ENCODE measurements at regions not wholly inside any gene's neighbourhood (a gene's known extent, or its start where the extent isn't known, plus 50 kb on each side); places are given as distances from the start of the nearest gene placed in this dataset.

DNA sequence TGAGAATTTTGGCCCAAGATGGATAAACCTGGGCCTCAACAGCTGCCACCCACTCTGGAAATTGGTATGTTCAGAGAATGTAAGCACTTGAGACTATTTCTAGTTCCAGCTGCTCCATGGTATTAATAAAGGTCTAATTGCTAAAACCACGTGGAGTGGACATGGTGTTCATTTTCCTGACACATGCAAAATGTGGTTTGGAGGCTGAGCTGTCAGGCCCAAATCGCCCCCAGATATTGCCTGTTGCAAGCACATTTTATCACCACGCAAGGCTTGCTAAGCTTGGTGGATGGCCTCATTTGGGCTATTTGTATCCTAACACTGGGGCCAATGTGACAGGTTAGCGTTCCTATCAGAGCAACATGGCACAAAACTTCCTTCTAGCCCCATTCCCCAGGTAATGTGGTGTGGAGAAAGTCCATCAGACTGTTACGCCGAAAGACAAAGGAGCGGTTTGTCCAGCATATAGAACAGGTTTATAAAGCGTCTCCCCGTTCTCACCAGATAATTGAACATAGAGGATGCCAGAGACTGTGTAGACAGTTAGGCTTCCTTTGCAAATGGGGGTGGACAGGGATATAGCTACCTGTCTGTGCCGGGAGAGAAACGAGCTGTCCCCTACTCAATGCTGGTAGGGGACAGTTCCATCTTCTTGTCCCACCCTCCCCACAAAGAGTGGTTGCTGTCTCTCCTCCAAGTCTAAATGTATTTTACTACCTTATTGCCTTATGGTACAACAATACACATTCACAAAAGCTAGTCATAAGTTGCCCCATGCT, 78.0 kb upstream of the ANKRD1 start:
- no peak overlapping the region for H3K4me3 ChIP-seq (replicated peaks; ENCODE audit: insufficient read depth, low read length)
- H3K27me3 ChIP-seq (ENCODE audit: insufficient read depth, poor library complexity, severe bottlenecking): no peaks in the 10 kb centered on the region
- DNase-seq (ENCODE audit: low read depth in 1 of 2, low spot score in 1 of 2): no peak
- no peak for TF ChIP-seq POLR2AphosphoS5 (IDR thresholded peaks at IDR 0.05; ENCODE audit: low read depth)
- H3K27ac ChIP-seq (replicated peaks): no peak overlapping the region

GRCh38 chr10:90999512-91000172, 78.8 kb upstream of the ANKRD1 start:
- DNase-seq (ENCODE audit: low read depth in 1 of 2, low spot score in 1 of 2): no peak

GRCh38 chr10:91000470-91000869, 79.6 kb upstream of the ANKRD1 start:
- TF ChIP-seq SPI1 (IDR thresholded peaks at IDR 0.05; ENCODE audit: borderline replicate concordance, low read depth) (no peak), GABPA (IDR thresholded peaks at IDR 0.05; ENCODE audit: low read depth) (no peak), POLR2AphosphoS5 (IDR thresholded peaks at IDR 0.05; ENCODE audit: low read depth) (no peak)
- TF ChIP-seq, protein P1, sequence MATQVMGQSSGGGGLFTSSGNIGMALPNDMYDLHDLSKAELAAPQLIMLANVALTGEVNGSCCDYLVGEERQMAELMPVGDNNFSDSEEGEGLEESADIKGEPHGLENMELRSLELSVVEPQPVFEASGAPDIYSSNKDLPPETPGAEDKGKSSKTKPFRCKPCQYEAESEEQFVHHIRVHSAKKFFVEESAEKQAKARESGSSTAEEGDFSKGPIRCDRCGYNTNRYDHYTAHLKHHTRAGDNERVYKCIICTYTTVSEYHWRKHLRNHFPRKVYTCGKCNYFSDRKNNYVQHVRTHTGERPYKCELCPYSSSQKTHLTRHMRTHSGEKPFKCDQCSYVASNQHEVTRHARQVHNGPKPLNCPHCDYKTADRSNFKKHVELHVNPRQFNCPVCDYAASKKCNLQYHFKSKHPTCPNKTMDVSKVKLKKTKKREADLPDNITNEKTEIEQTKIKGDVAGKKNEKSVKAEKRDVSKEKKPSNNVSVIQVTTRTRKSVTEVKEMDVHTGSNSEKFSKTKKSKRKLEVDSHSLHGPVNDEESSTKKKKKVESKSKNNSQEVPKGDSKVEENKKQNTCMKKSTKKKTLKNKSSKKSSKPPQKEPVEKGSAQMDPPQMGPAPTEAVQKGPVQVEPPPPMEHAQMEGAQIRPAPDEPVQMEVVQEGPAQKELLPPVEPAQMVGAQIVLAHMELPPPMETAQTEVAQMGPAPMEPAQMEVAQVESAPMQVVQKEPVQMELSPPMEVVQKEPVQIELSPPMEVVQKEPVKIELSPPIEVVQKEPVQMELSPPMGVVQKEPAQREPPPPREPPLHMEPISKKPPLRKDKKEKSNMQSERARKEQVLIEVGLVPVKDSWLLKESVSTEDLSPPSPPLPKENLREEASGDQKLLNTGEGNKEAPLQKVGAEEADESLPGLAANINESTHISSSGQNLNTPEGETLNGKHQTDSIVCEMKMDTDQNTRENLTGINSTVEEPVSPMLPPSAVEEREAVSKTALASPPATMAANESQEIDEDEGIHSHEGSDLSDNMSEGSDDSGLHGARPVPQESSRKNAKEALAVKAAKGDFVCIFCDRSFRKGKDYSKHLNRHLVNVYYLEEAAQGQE (IDR thresholded peaks at IDR 0.05; ENCODE audit: insufficient replicate concordance, low read depth): no peak
- TF ChIP-seq, protein P2, sequence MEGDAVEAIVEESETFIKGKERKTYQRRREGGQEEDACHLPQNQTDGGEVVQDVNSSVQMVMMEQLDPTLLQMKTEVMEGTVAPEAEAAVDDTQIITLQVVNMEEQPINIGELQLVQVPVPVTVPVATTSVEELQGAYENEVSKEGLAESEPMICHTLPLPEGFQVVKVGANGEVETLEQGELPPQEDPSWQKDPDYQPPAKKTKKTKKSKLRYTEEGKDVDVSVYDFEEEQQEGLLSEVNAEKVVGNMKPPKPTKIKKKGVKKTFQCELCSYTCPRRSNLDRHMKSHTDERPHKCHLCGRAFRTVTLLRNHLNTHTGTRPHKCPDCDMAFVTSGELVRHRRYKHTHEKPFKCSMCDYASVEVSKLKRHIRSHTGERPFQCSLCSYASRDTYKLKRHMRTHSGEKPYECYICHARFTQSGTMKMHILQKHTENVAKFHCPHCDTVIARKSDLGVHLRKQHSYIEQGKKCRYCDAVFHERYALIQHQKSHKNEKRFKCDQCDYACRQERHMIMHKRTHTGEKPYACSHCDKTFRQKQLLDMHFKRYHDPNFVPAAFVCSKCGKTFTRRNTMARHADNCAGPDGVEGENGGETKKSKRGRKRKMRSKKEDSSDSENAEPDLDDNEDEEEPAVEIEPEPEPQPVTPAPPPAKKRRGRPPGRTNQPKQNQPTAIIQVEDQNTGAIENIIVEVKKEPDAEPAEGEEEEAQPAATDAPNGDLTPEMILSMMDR (IDR thresholded peaks at IDR 0.05; ENCODE audit: insufficient read depth, low read length): no peak
- Histone ChIP-seq H3K4me3 (replicated peaks; ENCODE audit: insufficient read depth, low read length) (no peak overlapping the region), H3K27ac (replicated peaks) (no peak overlapping the region), H3K27me3 (ENCODE audit: insufficient read depth, poor library complexity, severe bottlenecking) (no peaks in the 10 kb centered on the region)
- DNase-seq (ENCODE audit: low read depth in 1 of 2, low spot score in 1 of 2): no peak

More at GRCh38 chr10:90999512-91000172, 78.8 kb upstream of the ANKRD1 start:
- no peaks in the 10 kb centered on the region for H3K27me3 ChIP-seq (ENCODE audit: insufficient read depth, poor library complexity, severe bottlenecking)
- TF ChIP-seq POLR2AphosphoS5 (IDR thresholded peaks at IDR 0.05; ENCODE audit: low read depth) (no peak), GABPA (IDR thresholded peaks at IDR 0.05; ENCODE audit: low read depth) (no peak), SPI1 (IDR thresholded peaks at IDR 0.05; ENCODE audit: borderline replicate concordance, low read depth) (no peak)
- TF ChIP-seq, protein P1 (IDR thresholded peaks at IDR 0.05; ENCODE audit: insufficient replicate concordance, low read depth): no peak
- TF ChIP-seq, protein P2 (IDR thresholded peaks at IDR 0.05; ENCODE audit: insufficient read depth, low read length): no peak
- H3K27ac ChIP-seq (replicated peaks): no peak overlapping the region
- no peak overlapping the region for H3K4me3 ChIP-seq (replicated peaks; ENCODE audit: insufficient read depth, low read length)

- Histone ChIP-seq H3K4me3 (replicated peaks; ENCODE audit: insufficient read depth, low read length) (no peak overlapping the region), H3K27ac (replicated peaks) (no peak overlapping the region), H3K27me3 (ENCODE audit: insufficient read depth, poor library complexity, severe bottlenecking) (no peaks in the 10 kb centered on the region)
- no peak for DNase-seq (ENCODE audit: low read depth in 1 of 2, low spot score in 1 of 2)
- TF ChIP-seq, protein P2 (IDR thresholded peaks at IDR 0.05; ENCODE audit: insufficient read depth, low read length): no peak
- TF ChIP-seq GABPA (IDR thresholded peaks at IDR 0.05; ENCODE audit: low read depth): no peak
- TF ChIP-seq, protein P1 (IDR thresholded peaks at IDR 0.05; ENCODE audit: insufficient replicate concordance, low read depth): no peak
- TF ChIP-seq POLR2AphosphoS5 (IDR thresholded peaks at IDR 0.05; ENCODE audit: low read depth): no peak
- no peak for TF ChIP-seq SPI1 (IDR thresholded peaks at IDR 0.05; ENCODE audit: borderline replicate concordance, low read depth)
Measured at GRCh38 chr10:91000985-91001384, 80.1 kb upstream of the ANKRD1 start.

All from HL-60 (cell line).